Memory B cell (primary cell): ENCODE measurements at regions not wholly inside any gene's neighbourhood (a gene's known extent, or its start where the extent isn't known, plus 50 kb on each side); places are given as distances from the start of the nearest gene placed in this dataset.

Experiments
- ATAC-seq: fragments of 150-1000 bp; cut with Tn5 transposase; 2 replicates; pipeline ENCODE4 v1.10.0; 2021; ENCODE audit warnings: low read depth, mild to moderate bottlenecking, moderate library complexity
- DNase-seq, 2 donors: peaks; one replicate each; pipeline ENCODE4 v3.0.0; 2022; ENCODE audit warnings: low spot score in 2 of 2
- H3K27ac Mint-ChIP-seq: one replicate; pipeline ENCODE4 v1.8.0; 2022; ENCODE audit warnings: mild to moderate bottlenecking, moderate library complexity, mixed read lengths
- H3K27me3 Mint-ChIP-seq: one replicate; pipeline ENCODE4 v1.8.0; 2022; ENCODE audit warnings: mixed read lengths
- H3K36me3 Mint-ChIP-seq: one replicate; pipeline ENCODE4 v1.8.0; 2022; ENCODE audit warnings: mild to moderate bottlenecking, mixed read lengths
- H3K4me1 Mint-ChIP-seq: one replicate; pipeline ENCODE4 v1.8.0; 2022; ENCODE audit warnings: mixed read lengths
- H3K4me3 Mint-ChIP-seq: one replicate; pipeline ENCODE4 v1.8.0; 2022; ENCODE audit warnings: mild to moderate bottlenecking, moderate library complexity, mixed read lengths
- H3K9me3 Mint-ChIP-seq: one replicate; pipeline ENCODE4 v1.8.0; 2022; ENCODE audit warnings: mixed read lengths

DNA sequence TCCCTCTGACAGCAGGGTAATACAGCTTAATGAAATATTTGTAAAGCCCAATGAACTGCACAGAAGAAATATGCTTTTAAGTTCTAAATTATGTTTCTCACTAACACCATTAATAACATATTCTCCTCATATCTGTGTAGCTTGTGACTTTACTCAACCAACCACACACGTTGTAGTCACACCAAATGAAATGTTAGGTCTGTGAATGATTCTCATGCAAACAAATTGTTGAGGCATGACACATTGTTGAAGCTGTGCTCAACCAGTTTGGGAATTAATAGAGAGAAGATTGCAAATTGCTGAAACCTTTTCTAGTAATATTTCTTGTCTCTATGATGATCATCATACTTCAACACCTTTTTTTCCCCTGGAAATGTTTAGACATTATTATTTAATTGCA, 645.9 kb downstream of the PCDH7 start:
- DNase-seq (no peak), ATAC-seq (no peak)
- no peak overlapping the region for H3K27ac Mint-ChIP-seq
- no peaks in the 10 kb centered on the region for H3K27me3 Mint-ChIP-seq
- H3K9me3 Mint-ChIP-seq, result peaks cover 4% of the 10 kb centered on the region
- no peaks in the 10 kb centered on the region for H3K4me1 Mint-ChIP-seq
- no peaks in the 10 kb centered on the region for H3K36me3 Mint-ChIP-seq
- H3K4me3 Mint-ChIP-seq, result no peak overlapping the region

DNA sequence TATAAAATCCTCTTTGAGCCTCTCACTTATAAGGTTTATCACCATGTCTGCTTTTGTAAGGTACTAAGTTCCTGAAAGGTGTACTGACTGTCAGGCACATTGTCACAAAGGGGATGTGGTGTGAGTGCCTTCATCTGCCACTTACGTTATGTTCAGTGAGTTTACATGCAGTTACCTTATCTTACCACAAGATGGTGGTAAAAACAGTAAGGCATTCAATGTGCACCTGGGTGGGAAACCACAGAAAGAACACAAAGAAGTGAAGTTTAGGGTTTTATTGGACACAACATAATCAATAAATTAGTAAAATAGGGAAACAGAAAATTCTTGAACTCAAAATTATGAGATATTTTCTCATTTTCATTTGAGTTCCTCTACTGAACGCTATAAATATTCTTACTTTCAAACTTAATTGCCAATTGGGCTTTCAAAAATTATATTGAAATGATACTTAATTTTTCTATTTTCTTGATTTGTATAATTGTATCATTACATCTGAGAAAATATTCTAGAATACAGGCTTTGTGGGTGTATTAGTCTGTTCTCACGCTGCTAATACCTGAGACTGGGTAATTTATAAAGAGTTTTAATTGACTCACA, 650.8 kb downstream of the PCDH7 start:
- ATAC-seq, result peak; percentile 35
- H3K36me3 Mint-ChIP-seq, result no peaks in the 10 kb centered on the region

DNA sequence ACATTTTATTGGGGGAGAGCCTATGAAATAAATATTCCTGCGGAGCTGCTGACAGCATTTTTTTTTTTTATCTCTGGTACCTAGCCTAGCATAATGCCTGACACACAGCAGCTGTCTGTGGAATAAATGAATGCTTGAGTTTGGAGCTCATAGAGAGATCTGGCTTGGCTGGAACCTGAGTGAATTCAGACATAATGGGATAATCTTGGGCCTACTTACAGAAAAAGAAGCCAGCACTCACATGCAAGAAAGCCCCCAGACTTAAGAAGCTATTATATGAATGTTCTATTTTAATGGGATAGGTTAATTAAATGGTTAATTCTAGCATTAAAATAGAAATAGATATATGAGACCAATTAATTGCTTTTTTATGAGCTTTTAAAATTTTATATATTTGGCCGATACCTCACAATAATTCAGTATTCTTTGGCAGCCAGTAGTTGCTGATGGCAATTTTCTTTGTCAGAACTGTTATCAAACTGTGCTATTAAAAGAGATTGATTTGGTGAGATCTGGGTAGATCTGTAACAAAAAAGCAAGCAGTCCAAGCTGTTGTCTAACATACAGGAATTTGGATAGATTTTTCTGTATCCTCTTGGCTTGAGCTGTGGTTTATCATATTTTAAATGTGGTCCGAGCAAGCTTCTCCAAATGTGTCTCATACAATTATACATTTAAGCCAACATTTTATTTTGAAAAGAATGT, 654.2 kb downstream of the PCDH7 start:
- Mint-ChIP-seq H3K36me3 (no peaks in the 10 kb centered on the region), H3K27me3 (no peaks in the 10 kb centered on the region), H3K4me1 (no peaks in the 10 kb centered on the region), H3K27ac (no peak overlapping the region), H3K9me3 (no peaks in the 10 kb centered on the region), H3K4me3 (no peak overlapping the region)
- ATAC-seq (no peak), DNase-seq (no peak)

More for the DNA sequence above, 650.8 kb downstream of the PCDH7 start:
- Mint-ChIP-seq H3K27me3 (no peaks in the 10 kb centered on the region), H3K27ac (no peak overlapping the region), H3K4me1 (no peaks in the 10 kb centered on the region), H3K9me3 (no peaks in the 10 kb centered on the region), H3K4me3 (no peak overlapping the region)
- DNase-seq, result no peak

DNA sequence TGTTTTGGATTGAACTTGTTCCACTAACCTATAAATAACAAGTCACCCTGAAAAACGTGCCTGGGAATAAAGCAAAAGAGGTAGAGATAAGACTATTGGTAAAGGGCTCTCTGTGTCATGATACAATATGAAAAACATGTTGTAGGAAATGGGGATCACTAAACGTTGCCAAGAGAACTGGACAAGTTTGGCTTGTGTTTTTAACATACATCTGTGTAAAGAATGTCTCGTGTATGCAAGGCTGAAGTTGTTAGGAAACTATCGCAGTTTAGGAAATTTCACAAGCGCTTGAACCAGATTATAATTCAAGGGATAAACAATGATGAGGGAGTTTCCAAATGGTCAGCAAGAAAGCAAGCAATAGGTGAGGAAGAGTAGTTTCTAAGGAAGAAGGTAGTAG, 655.8 kb downstream of the PCDH7 start:
- H3K4me1 Mint-ChIP-seq, result no peaks in the 10 kb centered on the region
- DNase-seq (no peak), ATAC-seq (no peak)
- H3K9me3 Mint-ChIP-seq, result no peaks in the 10 kb centered on the region
- H3K27me3 Mint-ChIP-seq, result no peaks in the 10 kb centered on the region
- H3K36me3 Mint-ChIP-seq, result no peaks in the 10 kb centered on the region
- no peak overlapping the region for H3K27ac Mint-ChIP-seq
- H3K4me3 Mint-ChIP-seq, result no peak overlapping the region

DNA sequence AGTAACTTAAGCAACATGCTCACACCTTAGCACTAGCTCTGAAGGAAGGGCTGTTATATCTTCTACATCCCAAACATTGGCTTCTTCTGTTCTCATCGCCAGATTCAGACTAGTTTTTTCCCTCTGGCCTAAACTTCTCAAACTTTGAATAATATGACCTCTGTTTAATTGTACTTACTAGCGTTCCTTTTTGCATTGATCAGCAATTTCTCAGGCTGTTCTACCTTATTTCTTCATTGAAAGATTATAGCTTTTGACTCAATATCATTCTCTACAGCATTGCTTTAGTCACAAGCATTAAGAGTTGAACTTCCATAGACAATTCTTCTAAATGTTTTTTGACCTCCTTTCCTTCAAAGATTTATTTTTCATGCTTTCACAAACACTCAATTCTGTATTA, 659.2 kb downstream of the PCDH7 start:
- Mint-ChIP-seq H3K4me1 (no peaks in the 10 kb centered on the region), H3K27me3 (no peaks in the 10 kb centered on the region), H3K4me3 (no peak overlapping the region), H3K9me3 (no peaks in the 10 kb centered on the region), H3K36me3 (no peaks in the 10 kb centered on the region), H3K27ac (no peak overlapping the region)
- DNase-seq (no peak), ATAC-seq (no peak)

DNA sequence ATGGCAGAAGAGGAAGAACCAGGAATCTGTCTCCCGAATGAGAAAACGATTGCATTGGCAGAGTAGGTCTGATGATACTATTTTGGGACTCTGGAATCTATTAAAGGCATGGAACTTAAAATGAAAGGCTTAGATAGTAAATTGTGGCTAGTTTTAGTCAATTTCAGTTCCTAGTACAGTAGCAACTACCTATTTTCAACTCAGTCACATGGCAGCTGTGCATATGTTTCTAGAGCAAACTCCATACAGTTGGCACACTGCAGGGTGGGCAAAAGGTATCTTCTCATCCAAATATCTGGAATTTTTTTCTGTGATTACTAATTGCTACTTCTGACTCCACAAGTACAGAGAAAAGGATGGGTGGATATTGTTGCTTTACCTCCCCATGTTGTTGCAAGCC, 663.6 kb downstream of the PCDH7 start:
- Mint-ChIP-seq H3K36me3 (no peaks in the 10 kb centered on the region), H3K4me3 (no peak overlapping the region), H3K27ac (no peak overlapping the region), H3K9me3 (peaks cover 1% of the 10 kb centered on the region), H3K27me3 (no peaks in the 10 kb centered on the region), H3K4me1 (no peaks in the 10 kb centered on the region)
- DNase-seq (no peak), ATAC-seq (no peak)

DNA sequence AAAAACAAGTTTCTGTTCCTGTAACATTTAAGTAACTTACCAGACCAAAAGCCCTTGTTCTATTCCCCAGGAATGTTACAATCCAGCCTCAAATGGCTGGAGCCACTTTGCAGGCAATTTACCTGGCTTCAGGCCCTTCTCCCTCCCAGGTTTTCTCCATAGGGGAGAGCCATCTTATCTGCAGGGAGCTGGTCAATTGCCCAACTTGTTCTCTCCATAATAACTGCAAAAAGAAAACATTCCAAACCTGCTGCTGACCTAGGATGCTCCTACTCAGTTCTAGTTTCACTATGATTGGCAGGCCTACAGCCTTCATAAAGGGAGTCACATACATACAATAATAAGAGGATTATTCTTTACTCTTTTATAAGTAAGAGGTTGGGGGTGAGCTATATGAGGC, 670.7 kb downstream of the PCDH7 start:
- H3K4me1 Mint-ChIP-seq, result no peaks in the 10 kb centered on the region
- ATAC-seq (no peak), DNase-seq (no peak)
- no peaks in the 10 kb centered on the region for H3K36me3 Mint-ChIP-seq
- peaks cover 5% of the 10 kb centered on the region for H3K9me3 Mint-ChIP-seq
- H3K27me3 Mint-ChIP-seq, result no peaks in the 10 kb centered on the region
- H3K4me3 Mint-ChIP-seq, result no peak overlapping the region
- H3K27ac Mint-ChIP-seq, result no peak overlapping the region

DNA sequence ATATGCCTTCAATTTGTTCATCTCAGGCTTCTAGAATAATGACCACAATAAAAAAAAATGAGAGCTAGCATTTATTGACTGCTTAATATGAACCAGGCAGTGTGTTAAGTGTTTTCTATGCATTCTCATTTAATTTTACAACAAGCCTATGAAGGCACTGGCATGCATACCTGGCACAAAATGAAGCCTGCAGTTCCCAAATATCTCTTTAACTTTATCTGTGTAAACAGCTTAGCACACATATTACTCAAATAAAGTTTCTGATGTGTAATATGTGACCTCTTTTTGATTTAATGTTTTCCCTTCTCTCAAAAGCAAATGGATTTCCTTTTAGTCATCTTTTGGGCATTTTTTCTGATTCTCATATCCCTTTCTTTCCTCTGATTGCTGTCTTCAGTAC, 671.8 kb downstream of the PCDH7 start:
- Mint-ChIP-seq H3K4me3 (no peak overlapping the region), H3K27ac (no peak overlapping the region), H3K27me3 (no peaks in the 10 kb centered on the region), H3K4me1 (no peaks in the 10 kb centered on the region), H3K36me3 (no peaks in the 10 kb centered on the region), H3K9me3 (peaks cover 5% of the 10 kb centered on the region)
- DNase-seq (no peak), ATAC-seq (no peak)

DNA sequence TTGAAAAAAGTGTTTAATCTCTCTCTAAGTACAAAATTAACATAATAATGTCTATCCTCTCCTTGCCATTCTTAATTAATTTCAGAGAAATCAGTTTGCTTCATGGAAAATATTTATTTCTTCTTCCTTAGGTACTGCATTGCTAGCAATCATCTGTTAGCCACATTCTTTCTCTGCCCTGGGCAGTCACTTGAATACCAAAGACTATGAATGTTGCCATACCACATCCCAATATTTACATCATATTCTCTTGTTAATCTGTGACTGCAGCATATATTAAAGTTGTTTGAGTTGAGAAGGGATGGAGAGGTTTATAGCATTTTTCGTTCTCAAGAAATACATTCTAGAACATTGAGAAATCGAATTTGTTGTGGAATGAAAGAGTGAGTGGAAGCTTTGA, 672.8 kb downstream of the PCDH7 start:
- Mint-ChIP-seq H3K27me3 (no peaks in the 10 kb centered on the region), H3K36me3 (no peaks in the 10 kb centered on the region), H3K27ac (no peak overlapping the region), H3K4me1 (no peaks in the 10 kb centered on the region), H3K4me3 (no peak overlapping the region), H3K9me3 (peaks cover 5% of the 10 kb centered on the region)
- ATAC-seq (no peak), DNase-seq (no peak)

DNA sequence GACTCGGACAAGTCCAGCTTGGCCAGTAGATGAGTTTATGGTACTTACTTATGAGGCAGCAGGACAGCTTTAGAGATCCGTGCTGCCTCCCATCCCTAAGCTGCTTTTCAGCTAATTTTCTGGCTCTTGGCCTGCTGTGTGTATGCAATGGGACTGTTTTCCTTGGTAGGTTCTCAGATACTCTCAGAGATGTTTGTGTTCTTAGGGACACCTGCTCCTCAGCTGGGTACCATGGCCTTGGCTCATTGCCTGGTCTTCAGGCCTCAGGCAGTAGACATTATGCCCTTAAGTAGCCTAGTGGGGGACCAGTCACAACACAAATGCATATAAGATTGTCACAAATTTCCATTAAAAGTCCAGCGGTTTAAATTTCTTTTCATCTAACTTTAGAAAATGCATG, 688.0 kb downstream of the PCDH7 start:
- ATAC-seq (no peak), DNase-seq (no peak)
- H3K27ac Mint-ChIP-seq, result no peak overlapping the region
- no peaks in the 10 kb centered on the region for H3K27me3 Mint-ChIP-seq
- H3K4me1 Mint-ChIP-seq, result no peaks in the 10 kb centered on the region
- H3K36me3 Mint-ChIP-seq, result no peaks in the 10 kb centered on the region
- peaks cover 2% of the 10 kb centered on the region for H3K9me3 Mint-ChIP-seq
- H3K4me3 Mint-ChIP-seq, result no peak overlapping the region

DNA sequence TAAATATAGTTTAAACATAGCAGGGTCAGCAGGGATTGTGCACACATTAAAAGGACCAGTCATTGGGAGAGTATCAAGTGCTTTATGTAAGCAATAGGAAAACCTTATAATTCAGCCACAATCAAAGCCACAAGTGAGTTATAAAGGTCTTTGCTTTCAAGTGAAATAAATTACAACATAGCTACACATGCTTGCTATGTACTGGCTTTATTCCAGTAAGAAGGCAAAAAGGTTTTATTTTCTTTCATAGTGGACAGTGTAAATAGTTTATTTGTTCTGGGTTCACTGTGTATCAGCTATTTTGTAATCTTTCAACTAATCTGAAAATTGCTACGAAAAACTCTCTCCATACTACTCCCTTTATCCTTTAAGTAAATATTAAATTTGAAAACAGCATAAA, 691.4 kb downstream of the PCDH7 start:
- Mint-ChIP-seq H3K9me3 (peaks cover 5% of the 10 kb centered on the region), H3K36me3 (no peaks in the 10 kb centered on the region), H3K27ac (no peak overlapping the region), H3K4me3 (no peak overlapping the region), H3K27me3 (no peaks in the 10 kb centered on the region), H3K4me1 (no peaks in the 10 kb centered on the region)
- DNase-seq (no peak), ATAC-seq (no peak)

DNA sequence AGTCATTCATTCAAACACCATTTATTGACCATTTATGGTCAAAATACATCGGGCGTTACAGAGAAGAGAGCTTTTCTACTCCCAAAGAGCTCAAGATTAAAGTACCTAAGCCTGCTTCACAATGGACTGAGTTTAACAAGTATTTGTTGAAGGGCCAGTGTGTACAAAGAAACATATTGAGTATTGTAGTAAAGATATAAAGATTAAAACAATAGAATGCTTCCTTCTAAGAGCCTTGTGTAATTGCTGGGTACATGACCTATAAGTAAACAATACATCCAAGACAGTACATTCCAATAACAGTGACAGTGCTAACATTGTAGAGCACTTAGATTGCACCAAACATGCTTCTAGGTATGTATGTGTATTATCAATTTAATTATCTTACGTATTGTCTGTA, 695.5 kb downstream of the PCDH7 start:
- no peak for DNase-seq
- Mint-ChIP-seq H3K27me3 (no peaks in the 10 kb centered on the region), H3K4me1 (no peaks in the 10 kb centered on the region), H3K9me3 (peaks cover 5% of the 10 kb centered on the region), H3K27ac (no peak overlapping the region), H3K4me3 (no peak overlapping the region), H3K36me3 (no peaks in the 10 kb centered on the region)
- ATAC-seq, result no peak

DNA sequence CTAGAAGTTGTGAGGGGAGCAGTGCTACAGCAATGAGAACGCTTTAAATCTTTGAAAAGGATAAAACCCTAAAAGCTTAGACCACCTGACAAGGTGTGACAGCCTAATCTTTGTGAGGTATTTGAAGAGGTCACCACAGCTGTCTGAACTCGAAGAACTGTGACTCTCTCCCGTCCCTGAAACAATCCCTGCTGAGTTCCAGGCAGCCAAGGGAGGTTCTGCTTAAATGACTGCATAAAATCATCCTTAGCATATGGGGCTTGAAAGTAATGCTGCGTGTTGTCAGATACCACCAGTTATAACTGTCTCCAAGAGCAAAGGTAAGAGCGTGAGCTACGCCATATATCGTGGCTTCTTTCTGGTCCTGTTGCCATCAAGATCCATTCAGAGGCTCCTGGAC, 696.3 kb downstream of the PCDH7 start:
- H3K36me3 Mint-ChIP-seq, result no peaks in the 10 kb centered on the region
- H3K9me3 Mint-ChIP-seq, result peaks cover 5% of the 10 kb centered on the region
- no peaks in the 10 kb centered on the region for H3K27me3 Mint-ChIP-seq
- no peaks in the 10 kb centered on the region for H3K4me1 Mint-ChIP-seq
- ATAC-seq (no peak), DNase-seq (no peak)
- H3K27ac Mint-ChIP-seq, result no peak overlapping the region
- no peak overlapping the region for H3K4me3 Mint-ChIP-seq

DNA sequence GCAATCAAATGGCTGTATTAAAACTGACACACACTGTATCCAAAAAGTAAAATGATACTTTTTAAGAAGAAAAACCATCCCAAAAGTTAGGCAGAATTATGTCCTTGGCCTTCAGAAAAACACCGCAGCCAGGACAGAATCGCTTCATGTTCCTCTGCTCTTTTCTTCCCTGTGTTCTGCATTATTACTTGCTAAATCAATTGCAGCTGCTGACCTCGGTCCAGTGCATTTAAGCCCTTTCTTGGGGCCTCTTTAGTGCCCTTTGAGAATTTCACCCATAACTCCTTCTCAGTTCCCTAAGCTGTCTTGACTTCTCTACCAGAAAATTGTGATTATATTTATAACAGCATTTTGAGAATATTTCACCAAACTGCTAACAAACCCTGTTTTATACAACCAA, 696.9 kb downstream of the PCDH7 start:
- no peaks in the 10 kb centered on the region for H3K36me3 Mint-ChIP-seq
- H3K4me1 Mint-ChIP-seq, result no peaks in the 10 kb centered on the region
- H3K27ac Mint-ChIP-seq, result no peak overlapping the region
- DNase-seq (no peak), ATAC-seq (no peak)
- no peak overlapping the region for H3K4me3 Mint-ChIP-seq
- peaks cover 5% of the 10 kb centered on the region for H3K9me3 Mint-ChIP-seq
- no peaks in the 10 kb centered on the region for H3K27me3 Mint-ChIP-seq

DNA sequence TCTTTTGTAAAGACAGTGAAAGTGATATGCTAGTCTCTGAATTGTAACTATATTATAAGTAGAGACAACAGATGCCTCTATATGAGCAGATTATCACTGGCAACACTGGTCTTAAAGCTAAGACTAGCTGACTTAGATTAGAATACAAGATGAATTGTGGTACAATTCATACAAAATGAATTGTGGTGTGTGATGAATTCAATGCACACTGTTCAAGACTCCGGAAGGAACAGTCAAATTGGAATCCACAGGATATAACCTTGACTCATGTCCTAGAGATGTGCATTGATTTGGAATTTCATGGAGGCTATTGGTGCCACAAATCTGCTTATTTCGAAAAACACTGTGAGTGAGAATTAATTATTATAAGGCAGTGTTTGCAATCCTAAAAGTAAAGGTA, 701.8 kb downstream of the PCDH7 start:
- DNase-seq, result no peak
- no peaks in the 10 kb centered on the region for H3K36me3 Mint-ChIP-seq

More for the DNA sequence above, 701.8 kb downstream of the PCDH7 start:
- H3K9me3 Mint-ChIP-seq, result no peaks in the 10 kb centered on the region
- H3K27ac Mint-ChIP-seq, result no peak overlapping the region
- H3K27me3 Mint-ChIP-seq, result no peaks in the 10 kb centered on the region
- no peak overlapping the region for H3K4me3 Mint-ChIP-seq
- no peaks in the 10 kb centered on the region for H3K4me1 Mint-ChIP-seq
- ATAC-seq, result no peak
